ENCODE measurements at regions not wholly inside any gene's neighbourhood (a gene's known extent, or its start where the extent isn't known, plus 50 kb on each side); places are given as distances from the start of the nearest gene placed in this dataset.

DNA sequence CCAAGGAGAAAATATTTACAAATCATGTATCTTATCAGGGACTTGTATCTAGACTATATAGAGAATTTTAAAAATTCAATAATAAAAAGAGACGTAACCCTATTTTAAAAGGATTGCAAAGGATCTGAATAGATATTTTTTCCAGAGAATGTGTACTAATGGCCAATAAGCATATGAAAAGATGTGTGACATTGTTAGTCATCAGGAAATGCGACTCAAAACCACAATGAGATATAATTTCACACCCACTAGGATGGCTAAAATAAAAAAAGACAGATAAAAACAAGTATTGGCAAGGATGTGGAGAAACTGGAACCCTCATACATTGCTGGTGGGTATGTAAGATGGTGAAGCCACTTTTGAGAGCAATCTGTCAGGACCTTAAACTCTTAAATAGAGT is 141.9 kb upstream of the BMP4 start:
- DNase-seq, result no peak

DNA sequence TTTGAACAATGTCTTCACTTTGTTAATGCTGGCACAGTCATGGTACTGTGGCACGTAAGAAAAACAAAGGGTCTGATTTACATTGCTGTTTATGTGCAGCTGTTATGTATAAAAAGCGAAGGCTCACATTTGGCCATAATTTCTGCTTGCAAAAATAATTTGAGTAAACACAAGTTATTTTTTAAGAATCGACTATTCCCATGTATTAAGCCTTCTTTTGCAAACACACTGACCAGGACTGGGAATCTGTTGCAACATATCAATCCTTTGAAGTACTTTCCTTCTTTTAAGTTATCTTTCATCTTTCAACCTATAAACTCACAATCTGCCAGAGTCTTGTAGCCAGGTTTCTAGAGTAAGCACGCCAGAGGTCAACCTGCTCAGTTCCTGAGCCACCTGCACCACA is 145.4 kb upstream of the BMP4 start:
- DNase-seq, result no peak

GRCh38 chr14:54102530-54102929 is 145.9 kb upstream of the BMP4 start:
- no peak for DNase-seq

DNA sequence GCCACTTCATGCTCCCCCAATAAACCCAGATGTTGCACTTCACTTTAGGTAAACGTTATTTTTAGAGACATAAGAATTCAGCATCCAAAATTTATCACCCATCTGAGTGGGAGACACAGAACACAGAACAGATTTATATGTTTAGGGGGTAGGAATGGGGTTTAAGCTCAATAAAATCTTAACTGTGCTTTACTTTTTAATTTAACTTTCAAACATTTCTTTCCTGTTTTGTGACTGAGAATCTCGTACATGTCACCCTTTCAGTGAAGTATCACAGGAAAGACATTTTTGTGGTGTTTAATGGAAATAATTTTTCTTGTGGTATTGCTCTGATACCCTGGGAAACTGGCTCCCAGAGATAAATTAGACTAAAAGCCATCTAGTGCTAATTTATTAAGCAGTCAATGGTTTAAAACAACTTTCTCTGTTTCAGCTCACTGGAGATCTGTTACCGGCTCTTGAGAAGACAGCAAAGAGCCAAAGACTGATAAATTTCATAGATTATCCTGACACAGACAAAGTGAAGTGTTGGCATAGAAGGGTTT is 148.0 kb upstream of the BMP4 start:
- no peak for DNase-seq

DNA sequence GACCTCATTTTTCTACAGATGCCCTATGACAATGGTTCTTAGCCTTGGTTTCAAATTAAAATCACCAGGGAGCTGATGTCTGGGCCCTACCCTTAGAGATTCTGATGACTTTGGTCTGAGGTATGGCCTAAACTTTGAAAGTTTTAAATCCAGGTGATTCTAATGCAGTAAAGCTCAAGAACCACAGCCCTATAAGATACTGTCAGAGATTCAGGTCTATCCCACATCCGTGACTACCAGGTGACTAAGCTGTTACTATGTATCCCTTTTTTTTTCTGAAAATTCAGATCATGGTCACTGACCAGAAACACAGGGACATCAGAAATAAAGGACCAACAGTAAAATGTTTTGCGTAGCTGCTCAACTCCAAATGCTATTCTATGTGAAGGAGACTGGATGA is 148.8 kb upstream of the BMP4 start:
- no peak for DNase-seq

GRCh38 chr14:54105898-54106297 is 149.3 kb upstream of the BMP4 start:
- no peak for DNase-seq

DNA sequence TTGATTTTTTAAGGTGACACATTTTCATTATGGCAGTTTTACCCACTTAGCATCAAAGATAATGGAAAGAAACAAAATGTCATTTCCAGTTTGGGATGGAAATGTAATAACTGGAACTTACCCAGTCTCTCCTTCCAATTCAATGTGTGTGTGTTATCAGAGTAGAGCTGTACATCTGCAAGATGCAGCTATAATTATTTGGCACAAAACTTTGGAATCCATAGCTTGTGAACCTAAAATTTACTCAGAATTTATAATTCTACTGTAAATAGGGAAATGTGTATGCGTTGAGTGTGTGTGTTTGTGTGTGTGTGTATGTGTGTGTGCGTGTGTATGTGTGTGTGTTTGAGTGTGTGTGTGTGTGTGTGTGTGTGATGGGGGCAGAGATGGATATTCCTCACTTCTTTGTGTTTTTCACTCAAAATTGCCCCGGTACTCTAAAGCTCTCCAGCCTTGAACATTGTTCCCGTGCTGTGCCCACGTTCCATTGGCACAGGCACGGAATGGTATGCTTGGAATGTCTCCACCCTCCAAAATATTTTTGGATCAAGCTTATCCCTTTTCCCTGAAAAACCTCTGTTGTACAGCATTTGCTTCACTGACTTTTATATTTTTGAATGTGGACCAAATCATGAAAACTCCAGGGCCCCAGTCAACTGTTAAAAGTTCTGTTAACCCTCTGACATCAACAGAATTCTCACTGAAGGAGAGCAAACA is 150.2 kb upstream of the BMP4 start:
- no peak for DNase-seq

GRCh38 chr14:54108481-54109471 is 152.2 kb upstream of the BMP4 start:
- no peak for DNase-seq

DNA sequence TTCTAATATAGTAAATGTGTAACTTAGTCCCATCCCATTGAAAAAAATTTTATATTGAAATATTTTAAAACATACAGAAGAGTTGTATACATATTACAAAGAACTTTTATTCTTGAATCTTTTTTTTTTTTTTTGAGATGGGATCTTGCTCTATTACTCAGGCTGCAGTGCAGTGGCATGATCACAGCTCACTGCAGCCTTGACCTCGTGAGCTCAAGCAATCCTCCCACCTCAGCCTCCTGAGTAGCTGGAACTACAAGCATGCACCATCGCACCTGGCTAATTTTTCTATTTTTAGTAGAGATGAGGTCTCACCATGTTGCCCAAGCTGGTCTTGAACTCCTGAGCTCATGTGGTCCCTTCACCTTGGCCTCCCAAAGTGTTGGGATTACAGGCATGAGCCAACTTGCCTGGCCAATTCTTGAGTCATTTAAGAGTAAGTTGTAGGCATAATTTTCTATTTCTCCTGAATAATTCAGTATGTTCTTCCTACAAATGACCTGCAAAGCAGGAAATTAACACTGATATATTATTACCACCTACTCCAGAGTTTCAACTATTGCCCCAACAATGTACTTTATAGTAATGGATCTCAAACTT is 153.0 kb upstream of the BMP4 start:
- no peak for DNase-seq

- no peak for DNase-seq
Measured at GRCh38 chr14:54114941-54115340, 158.3 kb upstream of the BMP4 start.

DNA sequence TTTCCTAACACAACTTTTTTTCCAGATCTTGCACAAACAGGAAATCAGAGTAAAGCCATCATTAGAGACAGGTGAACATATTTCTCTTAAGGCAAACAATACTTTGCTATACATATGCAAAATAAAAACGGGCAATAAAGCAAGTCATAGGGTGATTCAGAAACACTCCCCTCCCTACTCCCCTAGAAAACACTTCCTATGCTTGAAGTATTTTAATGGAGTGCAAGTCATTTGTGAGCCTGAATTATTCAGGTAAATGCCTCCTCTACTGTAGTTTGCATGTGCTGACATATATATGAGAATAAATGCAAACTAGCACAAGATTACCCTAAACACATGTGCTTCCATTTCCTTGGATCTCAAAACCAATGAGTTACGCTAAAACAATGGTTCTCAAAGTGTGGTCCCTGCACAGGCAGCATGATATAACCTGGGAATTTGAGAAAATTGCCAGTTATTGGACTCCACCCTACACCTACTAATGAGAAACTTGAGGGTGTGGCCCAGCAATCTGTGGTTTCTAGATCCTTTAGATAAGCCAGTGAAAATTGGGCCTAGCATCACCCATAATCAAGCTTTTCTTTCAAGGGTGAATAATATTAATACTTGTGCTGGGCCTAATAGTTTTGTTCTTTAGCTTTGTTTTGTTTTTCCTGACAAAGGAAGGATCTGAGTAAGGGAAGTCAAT is 159.7 kb upstream of the BMP4 start:
- DNase-seq, result no peak

GRCh38 chr14:54116972-54117371 is 160.3 kb upstream of the BMP4 start:
- DNase-seq, result no peak

GRCh38 chr14:54117396-54117795 is 160.8 kb upstream of the BMP4 start:
- DNase-seq, result no peak

- DNase-seq, result no peak
Measured at GRCh38 chr14:54117924-54118323, 161.3 kb upstream of the BMP4 start.

DNA sequence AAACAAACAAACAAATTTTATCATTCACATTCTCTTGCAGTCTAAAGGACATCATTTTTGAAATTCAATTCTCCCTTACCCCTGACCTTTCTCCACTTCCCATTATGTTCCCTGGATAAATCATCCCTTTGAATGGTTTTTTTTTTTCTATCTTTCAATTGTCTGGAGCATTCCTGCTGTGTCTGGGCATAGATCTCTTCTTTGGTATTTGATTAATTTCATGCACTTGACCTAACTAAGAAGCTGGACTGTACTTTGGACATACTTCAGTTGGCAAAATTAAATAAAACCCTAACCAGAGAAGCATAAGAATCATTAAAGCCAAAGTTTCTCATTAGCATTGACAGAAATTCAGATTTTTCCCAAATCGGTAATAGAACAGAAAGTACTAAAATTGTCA is 163.6 kb upstream of the BMP4 start:
- no peak for DNase-seq

DNA sequence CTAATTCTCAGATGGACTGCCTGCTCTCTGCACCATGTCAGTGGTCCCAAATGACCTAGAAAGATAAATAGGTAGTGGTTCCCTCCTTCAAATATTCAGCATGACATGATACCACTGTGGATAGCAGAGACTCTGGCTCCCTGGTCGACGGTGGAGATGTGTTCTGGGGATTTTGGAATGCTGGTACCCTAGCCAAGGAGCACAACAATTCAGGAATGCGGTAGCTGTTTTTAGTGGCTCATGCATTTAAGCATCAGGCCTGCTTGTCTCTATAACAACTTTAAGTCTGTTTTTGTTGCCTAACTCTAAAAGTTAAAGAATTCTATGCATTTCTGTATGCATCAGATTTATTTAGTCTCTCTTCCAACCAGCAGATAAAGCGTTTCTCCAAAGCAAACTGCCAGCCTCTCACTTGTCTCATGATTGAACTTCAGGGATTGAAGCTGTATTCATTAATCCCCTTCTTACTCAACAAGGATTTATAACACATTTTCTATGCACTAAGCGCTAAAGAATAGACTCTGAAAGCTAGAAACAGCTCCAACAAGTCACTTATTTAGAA is 164.9 kb upstream of the BMP4 start:
- DNase-seq, result no peak

DNA sequence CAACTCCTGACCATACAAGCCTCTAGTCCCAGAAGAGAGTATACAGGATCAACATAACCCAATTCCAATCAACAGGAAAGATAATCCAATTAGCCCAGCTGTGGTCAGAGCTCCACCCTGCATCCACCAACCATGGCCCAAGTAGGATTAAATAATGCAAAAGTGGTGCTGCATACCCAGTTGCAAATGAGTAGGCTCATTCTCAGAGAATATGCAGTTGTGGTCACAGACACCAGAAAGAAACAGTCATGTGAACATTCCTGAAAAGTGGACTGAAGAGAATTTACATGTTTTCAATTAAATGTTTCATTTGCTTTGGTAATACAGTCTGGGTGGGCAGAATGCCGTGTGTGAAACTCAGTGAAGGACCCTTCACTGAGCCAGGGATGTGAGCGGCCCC is 167.2 kb upstream of the BMP4 start:
- DNase-seq, result no peak

DNA sequence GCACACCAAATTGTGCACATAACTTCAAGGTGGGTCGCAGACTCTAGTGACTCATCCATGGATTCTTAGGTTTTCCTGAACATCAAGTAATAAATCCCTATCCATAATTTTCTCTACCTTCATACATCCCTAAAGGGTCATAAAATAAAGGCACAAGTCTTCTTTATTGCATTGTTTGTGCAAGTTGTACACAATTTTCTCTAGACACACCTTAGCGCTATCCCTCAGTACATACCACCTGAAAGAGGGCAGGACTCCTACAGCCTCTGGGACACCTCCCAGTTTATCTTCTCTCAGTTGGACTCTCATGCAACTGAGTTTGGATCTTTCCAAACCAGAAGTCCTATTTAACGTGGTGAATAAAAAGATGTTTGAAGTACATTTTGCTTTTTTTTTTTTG is 168.5 kb upstream of the BMP4 start:
- DNase-seq, result no peak

DNA sequence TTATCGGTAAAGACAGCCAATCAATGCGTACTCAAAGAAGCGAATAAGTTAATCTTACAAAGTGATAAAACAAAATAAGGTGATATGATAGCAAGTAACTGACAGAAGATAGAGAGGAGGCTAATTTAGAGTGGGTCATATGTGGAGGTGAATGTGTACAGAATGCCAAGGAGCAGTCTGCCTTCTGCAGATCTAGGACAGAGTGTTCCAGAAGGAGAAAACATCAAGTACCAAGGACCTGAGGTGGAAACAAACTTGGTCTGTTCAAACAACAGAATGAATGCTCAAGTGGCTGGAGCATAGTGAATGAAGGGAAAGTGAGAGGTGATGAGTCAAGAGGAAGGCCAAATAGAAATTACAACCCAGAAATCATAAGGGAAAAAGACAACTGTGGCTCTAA is 170.3 kb upstream of the BMP4 start:
- no peak for DNase-seq

DNA sequence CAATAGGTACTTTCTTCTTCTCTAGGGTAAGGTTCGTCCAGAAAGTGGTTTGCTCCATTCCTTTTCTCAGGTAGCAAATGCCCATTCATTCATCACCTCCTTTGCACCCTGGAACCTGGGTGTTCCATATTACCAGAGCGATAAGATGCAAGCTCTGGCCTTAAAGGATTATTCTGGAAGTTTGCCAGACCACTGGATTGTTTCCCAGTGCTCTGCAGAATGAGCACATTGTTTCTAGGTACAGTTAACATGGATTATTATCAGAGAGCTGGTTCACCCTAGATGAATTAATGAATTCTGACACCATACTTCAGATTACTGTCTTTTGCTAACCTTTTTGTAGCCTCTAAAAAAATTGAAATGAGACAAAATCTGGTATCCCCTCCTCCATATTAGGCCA is 170.9 kb upstream of the BMP4 start:
- no peak for DNase-seq

GRCh38 chr14:54129850-54130640 is 173.4 kb upstream of the BMP4 start:
- no peak for DNase-seq

- no peak for DNase-seq
Measured at GRCh38 chr14:54132496-54132895, 175.9 kb upstream of the BMP4 start.
